Suprapubic skin (tissue), 3 donors: ENCODE measurements at regions not wholly inside any gene's neighbourhood (a gene's known extent, or its start where the extent isn't known, plus 50 kb on each side); places are given as distances from the start of the nearest gene placed in this dataset.

Experiments
- CTCF ChIP-seq, 2 donors: fragments of 200-600 bp in 1 of 2; fragments of 450-650 bp in 1 of 2; sonication (generic) in 1 of 2; IDR thresholded peaks; one replicate each; pipeline ENCODE4 v1.5.1; 2016 to 2019; ENCODE audit warnings: antibody characterized with exemption in 2 of 2, mild to moderate bottlenecking in 1 of 2, moderate library complexity in 1 of 2
- EP300 ChIP-seq: sonication (generic); formaldehyde crosslinking; IDR thresholded peaks from one replicate; pipeline ENCODE4 v1.6.1; 2017; ENCODE audit warnings: antibody characterized with exemption
- POLR2A ChIP-seq, 2 donors: fragments of 450-650 bp; IDR thresholded peaks; one replicate each; pipeline ENCODE4 v1.6.1; 2017; ENCODE audit warnings: antibody characterized with exemption in 2 of 2, mild to moderate bottlenecking in 2 of 2, moderate library complexity in 2 of 2

- TF ChIP-seq CTCF (IDR thresholded peaks at IDR 0.05) (no peak), POLR2A (IDR thresholded peaks at IDR 0.05) (no peak), EP300 (no peak)
These were observed 144.5 kb downstream of the RPLP1 start for GRCh38 chr15:69597061-69597592.
